HG03139 (cell line): ENCODE measurements at regions not wholly inside any gene's neighbourhood (a gene's known extent, or its start where the extent isn't known, plus 50 kb on each side); places are given as distances from the start of the nearest gene placed in this dataset.
"Not testable (repeated sequence)": the region's sequence is repeated elsewhere in the genome, so short reads cannot be mapped to it uniquely, and the experiment has no call there.

Experiments
- ATAC-seq: cut with Tn5 transposase; IDR thresholded peaks from one replicate; pipeline ENCODE4 v1.9.1; 2021; ENCODE audit not compliant: unreplicated experiment

- no peak for ATAC-seq
Observed at GRCh38 chr22:48404801-48405447, 1422.7 kb downstream of the BRD1 start.

- no peak for ATAC-seq
Observed at GRCh38 chr22:48403521-48404403, 1423.9 kb downstream of the BRD1 start.

GRCh38 chr22:48402591-48403031 lies 1425.1 kb downstream of the BRD1 start:
- no peak for ATAC-seq

GRCh38 chr22:48401523-48401922 lies 1426.2 kb downstream of the BRD1 start:
- ATAC-seq = not testable (repeated sequence)

GRCh38 chr22:48398181-48398905 lies 1429.3 kb downstream of the BRD1 start:
- no peak for ATAC-seq

GRCh38 chr22:48397531-48398180 lies 1430.0 kb downstream of the BRD1 start:
- ATAC-seq = no peak

- ATAC-seq = no peak
Observed at GRCh38 chr22:48396785-48397530, 1430.7 kb downstream of the BRD1 start.

- no peak for ATAC-seq
Observed at GRCh38 chr22:48396091-48396784, 1431.4 kb downstream of the BRD1 start.

- ATAC-seq = no peak
Observed at GRCh38 chr22:48395201-48395600, 1432.5 kb downstream of the BRD1 start.

GRCh38 chr22:48394787-48395186 lies 1432.9 kb downstream of the BRD1 start:
- ATAC-seq = no peak

- no peak for ATAC-seq
Observed at GRCh38 chr22:48393885-48394284, 1433.8 kb downstream of the BRD1 start.

- no peak for ATAC-seq
Observed at GRCh38 chr22:48393041-48393370, 1434.7 kb downstream of the BRD1 start.

GRCh38 chr22:48391820-48392219 lies 1435.9 kb downstream of the BRD1 start:
- no peak for ATAC-seq

- no peak for ATAC-seq
Observed at GRCh38 chr22:48391171-48391711, 1436.4 kb downstream of the BRD1 start.

- ATAC-seq = no peak
Observed at GRCh38 chr22:48389916-48390315, 1437.8 kb downstream of the BRD1 start.

- no peak for ATAC-seq
Observed at GRCh38 chr22:48382197-48382596, 1445.5 kb downstream of the BRD1 start.

- ATAC-seq = no peak
Observed at GRCh38 chr22:48380016-48380665, 1447.5 kb downstream of the BRD1 start.

GRCh38 chr22:48379371-48379770 lies 1448.3 kb downstream of the BRD1 start:
- no peak for ATAC-seq

GRCh38 chr22:48378673-48379072 lies 1449.0 kb downstream of the BRD1 start:
- no peak for ATAC-seq
